CD4-positive, alpha-beta T cell treated with Interferon alpha-2 for 1 hour (primary cell): ENCODE measurements at regions not wholly inside any gene's neighbourhood (a gene's known extent, or its start where the extent isn't known, plus 50 kb on each side); places are given as distances from the start of the nearest gene placed in this dataset.

Source experiments
- DNase-seq, 2 donors: peaks; one replicate each; pipeline ENCODE4 v3.0.0-alpha.2; 2020 to 2022

- DNase-seq = peak in 1 of 2 donors; percentile 9
These were observed 311.7 kb upstream of the PKDCC start for GRCh38 chr2:41736105-41736567.

- DNase-seq = no peak
These were observed 311.2 kb upstream of the PKDCC start for GRCh38 chr2:41736586-41736985.

GRCh38 chr2:41737888-41738287, 309.9 kb upstream of the PKDCC start:
- no peak for DNase-seq

GRCh38 chr2:41741951-41742595, 305.7 kb upstream of the PKDCC start:
- no peak for DNase-seq

GRCh38 chr2:41743324-41743723, 304.5 kb upstream of the PKDCC start:
- DNase-seq = no peak

GRCh38 chr2:41750829-41751228, 297.0 kb upstream of the PKDCC start:
- no peak for DNase-seq

- DNase-seq = no peak
These were observed 287.9 kb upstream of the PKDCC start for GRCh38 chr2:41759880-41760279.

- DNase-seq = no peak
These were observed 284.7 kb upstream of the PKDCC start for GRCh38 chr2:41763141-41763540.

GRCh38 chr2:41764131-41764530, 283.7 kb upstream of the PKDCC start:
- DNase-seq = no peak

GRCh38 chr2:41764919-41765318, 282.9 kb upstream of the PKDCC start:
- DNase-seq = no peak

GRCh38 chr2:41768310-41768709, 279.5 kb upstream of the PKDCC start:
- no peak for DNase-seq

GRCh38 chr2:41771710-41772109, 276.1 kb upstream of the PKDCC start:
- no peak for DNase-seq

GRCh38 chr2:41772697-41773096, 275.1 kb upstream of the PKDCC start:
- no peak for DNase-seq

GRCh38 chr2:41774011-41774605, 273.7 kb upstream of the PKDCC start:
- DNase-seq = no peak

GRCh38 chr2:41775366-41776025, 272.3 kb upstream of the PKDCC start:
- DNase-seq = no peak

GRCh38 chr2:41779888-41780287, 267.9 kb upstream of the PKDCC start:
- DNase-seq = no peak

GRCh38 chr2:41782306-41783158, 265.3 kb upstream of the PKDCC start:
- DNase-seq = peak; percentile 3 to 49

GRCh38 chr2:41784496-41784895, 263.3 kb upstream of the PKDCC start:
- no peak for DNase-seq

GRCh38 chr2:41785251-41786022, 262.4 kb upstream of the PKDCC start:
- DNase-seq = no peak

- DNase-seq = no peak
These were observed 256.3 kb upstream of the PKDCC start for GRCh38 chr2:41791523-41791922.

- no peak for DNase-seq
These were observed 244.5 kb upstream of the PKDCC start for GRCh38 chr2:41803361-41803760.

GRCh38 chr2:41806286-41806685, 241.5 kb upstream of the PKDCC start:
- no peak for DNase-seq

- DNase-seq = no peak
These were observed 226.7 kb upstream of the PKDCC start for GRCh38 chr2:41821167-41821566.
